ENCODE measurements at regions not wholly inside any gene's neighbourhood (a gene's known extent, or its start where the extent isn't known, plus 50 kb on each side); places are given as distances from the start of the nearest gene placed in this dataset.
A peak's percentile ranks its signal among the peaks of the same experiment; 100 is the strongest.

GRCh38 chr3:111323019-111323418 is 219.0 kb upstream of the CD96 start:
- intact Hi-C loops (cut with micrococcal nuclease; ENCODE audit: unreplicated experiment), result no loop called here
- CTCF ChIA-PET (ENCODE audit: unreplicated experiment), result no interaction called here

GRCh38 chr3:111324151-111324550 is 217.8 kb upstream of the CD96 start:
- ChIA-PET CTCF (ENCODE audit: unreplicated experiment) (no interaction called here), POLR2A (no interaction called here)
- peak overlapping the region; percentile 43 for H3K4me3 ChIP-seq (ENCODE audit: low read depth, low read length, poor library complexity, severe bottlenecking)
- no peaks in the 10 kb centered on the region for H3K79me2 ChIP-seq (ENCODE audit: insufficient read depth, low read depth, low read length)
- peak overlapping the region; percentile 100 for H2AFZ ChIP-seq (ENCODE audit: low read length)
- peaks cover 30% of the 10 kb centered on the region for H3K4me1 ChIP-seq (ENCODE audit: insufficient read depth, low read length, poor library complexity, severe bottlenecking)
- H3K9me3 ChIP-seq (ENCODE audit: low read length), result no peaks in the 10 kb centered on the region
- TF ChIP-seq EZH2phosphoT487 (IDR thresholded peaks at IDR 0.05; ENCODE audit: borderline replicate concordance, low read depth, low read length) (no peak), CTCF (conservative IDR thresholded peaks at IDR 0.05; ENCODE audit: low read length) (no peak)
- no peak overlapping the region for H3K27ac ChIP-seq (ENCODE audit: low read depth, low read length, poor library complexity, severe bottlenecking)
- peak; percentile 28 for DNase-seq (ENCODE audit: low spot score)
- intact Hi-C loops (cut with micrococcal nuclease; ENCODE audit: unreplicated experiment), result no loop called here
- BruUV-seq (replicated peaks), result no TSS peak
- no peaks in the 10 kb centered on the region for H4K20me1 ChIP-seq (ENCODE audit: insufficient read depth, low read length)
- H3K4me2 ChIP-seq (ENCODE audit: low read length), result peak overlapping the region; percentile 54
- no peaks in the 10 kb centered on the region for H3K36me3 ChIP-seq (ENCODE audit: insufficient read depth, low read length)
- 0 out of 2 replicates have a peak, but pooled peaks cover 3% of the 10 kb centered on the region for H3K9me2 ChIP-seq (ENCODE audit: insufficient read depth, low read length)

More at GRCh38 chr3:111323019-111323418, 219.0 kb upstream of the CD96 start:
- H3K4me2 ChIP-seq (ENCODE audit: low read length), result no peak overlapping the region
- H4K20me1 ChIP-seq (ENCODE audit: insufficient read depth, low read length), result no peaks in the 10 kb centered on the region
- H3K4me3 ChIP-seq (ENCODE audit: low read depth, low read length, poor library complexity, severe bottlenecking), result no peak overlapping the region
- no TSS peak for BruUV-seq (replicated peaks)
- no peaks in the 10 kb centered on the region for H3K9me3 ChIP-seq (ENCODE audit: low read length)
- peaks cover 30% of the 10 kb centered on the region for H3K4me1 ChIP-seq (ENCODE audit: insufficient read depth, low read length, poor library complexity, severe bottlenecking)
- no peaks in the 10 kb centered on the region for H3K79me2 ChIP-seq (ENCODE audit: insufficient read depth, low read depth, low read length)
- H3K9me2 ChIP-seq (ENCODE audit: insufficient read depth, low read length), result 0 out of 2 replicates have a peak, but pooled peaks cover 3% of the 10 kb centered on the region
- peak overlapping the region; percentile 100; the same call in 1 of the 2 replicates for H2AFZ ChIP-seq (ENCODE audit: low read length)
- H3K36me3 ChIP-seq (ENCODE audit: insufficient read depth, low read length), result no peaks in the 10 kb centered on the region
- no peak overlapping the region for H3K27ac ChIP-seq (ENCODE audit: low read depth, low read length, poor library complexity, severe bottlenecking)
- POLR2A ChIA-PET, result interaction anchor here (0.9 to 1.0 kb wide), 2 partner anchors 9 to 132 kb away, joined by 3 read pairs; no protein-coding TSS in a partner anchor
- TF ChIP-seq EZH2phosphoT487 (IDR thresholded peaks at IDR 0.05; ENCODE audit: borderline replicate concordance, low read depth, low read length), result no peak
- TF ChIP-seq CTCF (conservative IDR thresholded peaks at IDR 0.05; ENCODE audit: low read length), result no peak
- no peak for DNase-seq (ENCODE audit: low spot score)

GRCh38 chr3:111324645-111325044 is 217.4 kb upstream of the CD96 start:
- no TSS peak for BruUV-seq (replicated peaks)
- ChIA-PET CTCF (ENCODE audit: unreplicated experiment) (no interaction called here), POLR2A (no interaction called here)
- H3K4me1 ChIP-seq (ENCODE audit: insufficient read depth, low read length, poor library complexity, severe bottlenecking), result peaks cover 30% of the 10 kb centered on the region
- H3K27ac ChIP-seq (ENCODE audit: low read depth, low read length, poor library complexity, severe bottlenecking), result no peak overlapping the region
- no peak for DNase-seq (ENCODE audit: low spot score)
- peak overlapping the region; percentile 100 for H2AFZ ChIP-seq (ENCODE audit: low read length)
- peak overlapping the region; percentile 54 for H3K4me2 ChIP-seq (ENCODE audit: low read length)
- H3K79me2 ChIP-seq (ENCODE audit: insufficient read depth, low read depth, low read length), result no peaks in the 10 kb centered on the region
- 0 out of 2 replicates have a peak, but pooled peaks cover 3% of the 10 kb centered on the region for H3K9me2 ChIP-seq (ENCODE audit: insufficient read depth, low read length)
- intact Hi-C loops (cut with micrococcal nuclease; ENCODE audit: unreplicated experiment), result no loop called here
- H3K4me3 ChIP-seq (ENCODE audit: low read depth, low read length, poor library complexity, severe bottlenecking), result peak overlapping the region; percentile 43
- H3K9me3 ChIP-seq (ENCODE audit: low read length), result no peaks in the 10 kb centered on the region
- no peaks in the 10 kb centered on the region for H3K36me3 ChIP-seq (ENCODE audit: insufficient read depth, low read length)
- no peaks in the 10 kb centered on the region for H4K20me1 ChIP-seq (ENCODE audit: insufficient read depth, low read length)
- no peak for TF ChIP-seq EZH2phosphoT487 (IDR thresholded peaks at IDR 0.05; ENCODE audit: borderline replicate concordance, low read depth, low read length)
- no peak for TF ChIP-seq CTCF (conservative IDR thresholded peaks at IDR 0.05; ENCODE audit: low read length)
